ENCODE measurements at regions not wholly inside any gene's neighbourhood (a gene's known extent, or its start where the extent isn't known, plus 50 kb on each side); places are given as distances from the start of the nearest gene placed in this dataset.

- H3K27ac ChIP-seq = no peak overlapping the region
- TF ChIP-seq ZFX (IDR thresholded peaks at IDR 0.05; ENCODE audit: borderline replicate concordance) (no peak), CTCF (IDR thresholded peaks at IDR 0.05) (no peak)
These were observed 97.0 kb upstream of the PALS2 start for GRCh38 chr7:24476227-24476626.

GRCh38 chr7:24477398-24478136 is 95.7 kb upstream of the PALS2 start:
- H3K27ac ChIP-seq = no peak overlapping the region
- TF ChIP-seq ZFX (IDR thresholded peaks at IDR 0.05; ENCODE audit: borderline replicate concordance) (no peak), CTCF (IDR thresholded peaks at IDR 0.05) (no peak)

- H3K27ac ChIP-seq = no peak overlapping the region
- TF ChIP-seq ZFX (IDR thresholded peaks at IDR 0.05; ENCODE audit: borderline replicate concordance) (no peak), CTCF (IDR thresholded peaks at IDR 0.05) (no peak)
These were observed 95.1 kb upstream of the PALS2 start for GRCh38 chr7:24478137-24478655.

GRCh38 chr7:24480501-24480900 is 92.8 kb upstream of the PALS2 start:
- no peak overlapping the region for H3K27ac ChIP-seq
- TF ChIP-seq CTCF (IDR thresholded peaks at IDR 0.05) (no peak), ZFX (IDR thresholded peaks at IDR 0.05; ENCODE audit: borderline replicate concordance) (no peak)

- H3K27ac ChIP-seq = no peak overlapping the region
- TF ChIP-seq CTCF (IDR thresholded peaks at IDR 0.05) = no peak
- TF ChIP-seq ZFX (IDR thresholded peaks at IDR 0.05; ENCODE audit: borderline replicate concordance) = no peak
These were observed 89.4 kb upstream of the PALS2 start for GRCh38 chr7:24483804-24484203.

GRCh38 chr7:24492576-24492975 is 80.7 kb upstream of the PALS2 start:
- TF ChIP-seq CTCF (IDR thresholded peaks at IDR 0.05) (no peak), ZFX (IDR thresholded peaks at IDR 0.05; ENCODE audit: borderline replicate concordance) (no peak)
- no peak overlapping the region for H3K27ac ChIP-seq

GRCh38 chr7:24494832-24495231 is 78.4 kb upstream of the PALS2 start:
- TF ChIP-seq CTCF (IDR thresholded peaks at IDR 0.05) (no peak), ZFX (IDR thresholded peaks at IDR 0.05; ENCODE audit: borderline replicate concordance) (no peak)
- no peak overlapping the region for H3K27ac ChIP-seq

Measured in 22Rv1 (cell line).